MM.1S (cell line): ENCODE measurements at regions not wholly inside any gene's neighbourhood (a gene's known extent, or its start where the extent isn't known, plus 50 kb on each side); places are given as distances from the start of the nearest gene placed in this dataset.

Experiments
- EZH2 ChIP-seq: fragments of 300-600 bp; sonication (generic); optimal IDR thresholded peaks from 2 replicates; pipeline ENCODE3; 2017; ENCODE audit warnings: low read depth, mild to moderate bottlenecking, antibody characterized with exemption, low read length, mixed read lengths
- EZH2phosphoT487 ChIP-seq: fragments of 300-600 bp; sonication (generic); IDR thresholded peaks from 2 replicates; pipeline ENCODE4 v1.6.1; 2018; ENCODE audit warnings: antibody characterized with exemption, low read length
- TF ChIP-seq, protein P1 (sequence below): fragments of 300-600 bp; sonication (generic); IDR thresholded peaks from 2 replicates; pipeline ENCODE4 v1.5.1; 2016; ENCODE audit warnings: antibody characterized with exemption, low read length, mixed read lengths

DNA sequence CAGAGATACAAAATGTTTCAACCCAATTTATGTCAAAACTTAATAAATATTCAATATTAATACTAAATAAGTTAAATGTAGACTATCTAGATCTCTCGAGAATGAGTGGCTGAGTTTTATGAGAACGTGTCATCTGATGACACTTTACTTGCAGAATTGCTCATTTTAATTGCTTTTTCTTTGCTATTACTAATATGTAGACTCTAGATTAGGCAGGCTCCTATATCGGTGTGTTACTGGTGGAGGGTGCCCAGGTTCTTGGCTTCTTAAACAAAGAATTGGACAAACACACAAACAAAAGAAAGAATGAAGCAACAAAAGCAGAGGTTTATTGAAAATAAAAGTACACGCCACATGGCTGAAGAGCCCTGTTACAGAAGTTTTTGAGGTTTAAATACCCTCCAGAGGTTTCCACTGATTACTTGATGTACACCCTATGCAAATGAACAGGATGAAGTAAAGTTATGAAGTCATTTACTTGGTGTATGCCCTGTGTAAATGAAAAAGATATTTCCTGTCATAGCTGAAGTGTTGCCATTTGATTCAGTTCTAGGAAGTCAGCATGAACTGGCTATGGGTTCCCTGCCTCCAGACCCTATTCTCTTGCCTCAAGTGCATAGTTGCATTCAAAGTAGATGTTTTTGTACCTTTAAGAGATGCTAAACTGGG lies 122.9 kb upstream of the ITGA4 start:
- TF ChIP-seq, protein P1, sequence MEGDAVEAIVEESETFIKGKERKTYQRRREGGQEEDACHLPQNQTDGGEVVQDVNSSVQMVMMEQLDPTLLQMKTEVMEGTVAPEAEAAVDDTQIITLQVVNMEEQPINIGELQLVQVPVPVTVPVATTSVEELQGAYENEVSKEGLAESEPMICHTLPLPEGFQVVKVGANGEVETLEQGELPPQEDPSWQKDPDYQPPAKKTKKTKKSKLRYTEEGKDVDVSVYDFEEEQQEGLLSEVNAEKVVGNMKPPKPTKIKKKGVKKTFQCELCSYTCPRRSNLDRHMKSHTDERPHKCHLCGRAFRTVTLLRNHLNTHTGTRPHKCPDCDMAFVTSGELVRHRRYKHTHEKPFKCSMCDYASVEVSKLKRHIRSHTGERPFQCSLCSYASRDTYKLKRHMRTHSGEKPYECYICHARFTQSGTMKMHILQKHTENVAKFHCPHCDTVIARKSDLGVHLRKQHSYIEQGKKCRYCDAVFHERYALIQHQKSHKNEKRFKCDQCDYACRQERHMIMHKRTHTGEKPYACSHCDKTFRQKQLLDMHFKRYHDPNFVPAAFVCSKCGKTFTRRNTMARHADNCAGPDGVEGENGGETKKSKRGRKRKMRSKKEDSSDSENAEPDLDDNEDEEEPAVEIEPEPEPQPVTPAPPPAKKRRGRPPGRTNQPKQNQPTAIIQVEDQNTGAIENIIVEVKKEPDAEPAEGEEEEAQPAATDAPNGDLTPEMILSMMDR, result no peak
- TF ChIP-seq EZH2 (no peak), EZH2phosphoT487 (no peak)
